K562 (cell line): ENCODE measurements at regions not wholly inside any gene's neighbourhood (a gene's known extent, or its start where the extent isn't known, plus 50 kb on each side); places are given as distances from the start of the nearest gene placed in this dataset.

ENCODE experiments used
- ARNT ChIP-seq, 2 experiments: fragments of 450-650 bp; IDR thresholded peaks; 2 replicates each; pipeline ENCODE4 v1.6.1; 2016; ENCODE audit warnings: mild to moderate bottlenecking in 1 of 2
- CBFA2T2 ChIP-seq: fragments of 450-650 bp; conservative IDR thresholded peaks from 2 replicates; pipeline ENCODE4 v1.6.1; 2017; ENCODE audit warnings: mild to moderate bottlenecking
- COPS2 ChIP-seq: fragments of 450-650 bp; conservative IDR thresholded peaks from 2 replicates; pipeline ENCODE4 v1.6.1; 2016; ENCODE audit warnings: mild to moderate bottlenecking, moderate library complexity
- CSDE1 ChIP-seq, 2 experiments: fragments of 450-650 bp; IDR thresholded peaks; 2 replicates each; pipeline ENCODE4 v1.6.1; 2016; ENCODE audit warnings: mild to moderate bottlenecking in 1 of 2
- ETV6 ChIP-seq, 3 experiments: fragments of 150-350 bp in 1 of 3; sonication (generic) in 1 of 3; formaldehyde crosslinking in 1 of 3; IDR thresholded peaks; 2 replicates each; pipeline versions ENCODE4 v1.6.1 to v1.8.0; 2014 to 2022; ENCODE audit warnings: borderline replicate concordance in 2 of 3, low read depth in 2 of 3, antibody characterized with exemption in 1 of 3, low read length in 1 of 3, mild to moderate bottlenecking in 1 of 3, missing genetic modification reagents in 1 of 3
- FIP1L1 ChIP-seq: fragments of 200-400 bp; formaldehyde crosslinking; IDR thresholded peaks from 2 replicates; pipeline ENCODE4 v1.6.1; 2018; ENCODE audit warnings: mild to moderate bottlenecking, low read depth, low read length; ENCODE audit not compliant: poor library complexity, severe bottlenecking
- HDAC2 ChIP-seq: fragments of 450-650 bp; IDR thresholded peaks from 2 replicates; pipeline ENCODE4 v1.6.1; 2016; ENCODE audit warnings: mild to moderate bottlenecking
- MCM3 ChIP-seq: fragments of 450-650 bp; IDR thresholded peaks from 2 replicates; pipeline ENCODE4 v1.6.1; 2016
- NFIC ChIP-seq: fragments of 450-650 bp; IDR thresholded peaks from 2 replicates; pipeline ENCODE4 v1.6.1; 2017; ENCODE audit warnings: mild to moderate bottlenecking, inconsistent platforms
- POLR2G ChIP-seq: fragments of 200-400 bp; formaldehyde crosslinking; IDR thresholded peaks from 2 replicates; pipeline ENCODE4 v1.6.1; 2017; ENCODE audit warnings: low read depth, mild to moderate bottlenecking, antibody characterized with exemption, low read length, moderate library complexity
- PTRF ChIP-seq: fragments of 450-650 bp; IDR thresholded peaks from 2 replicates; pipeline ENCODE4 v1.6.1; 2016; ENCODE audit warnings: mild to moderate bottlenecking, missing genetic modification characterization, missing compliant biosample characterization
- RAD21 ChIP-seq, 2 experiments: fragments of 250-450 bp in 1 of 2; fragments of 450-650 bp in 1 of 2; sonication (Bioruptor Pico) in 1 of 2; formaldehyde crosslinking in 1 of 2; IDR thresholded peaks in 1 of 2; conservative IDR thresholded peaks in 1 of 2; 2 replicates each; pipeline versions ENCODE4 v1.4.0 to v1.8.0; 2020 to 2022; ENCODE audit warnings: mild to moderate bottlenecking in 2 of 2, moderate library complexity in 1 of 2
- STAT5B ChIP-seq: fragments of 250-450 bp; sonication (Bioruptor Pico); IDR thresholded peaks from 2 replicates; pipeline ENCODE4 v1.8.0; 2021; ENCODE audit warnings: mild to moderate bottlenecking, inconsistent platforms
- TAF7 ChIP-seq: fragments of 450-650 bp; IDR thresholded peaks from 2 replicates; pipeline ENCODE4 v1.6.1; 2016; ENCODE audit warnings: missing genetic modification characterization, missing compliant biosample characterization
- ZBTB1 ChIP-seq: sonication (generic); formaldehyde crosslinking; IDR thresholded peaks from 2 replicates; pipeline ENCODE4 v1.8.1; 2023; ENCODE audit warnings: missing genetic modification reagents, low read depth, mild to moderate bottlenecking, borderline replicate concordance
- ZC3H8 ChIP-seq: fragments of 450-650 bp; IDR thresholded peaks from 2 replicates; pipeline ENCODE4 v1.6.1; 2017
- ZNF263 ChIP-seq: sonication (generic); formaldehyde crosslinking; IDR thresholded peaks from 2 replicates; pipeline ENCODE4 v1.8.0; 2022; ENCODE audit warnings: mild to moderate bottlenecking, missing genetic modification reagents, borderline replicate concordance
- ZNF444 ChIP-seq: fragments of 250-450 bp; sonication (Bioruptor Pico); IDR thresholded peaks from 2 replicates; pipeline ENCODE4 v1.4.0; 2020; ENCODE audit warnings: mild to moderate bottlenecking, moderate library complexity
- TF ChIP-seq, protein P1 (sequence below), 2 experiments: IDR thresholded peaks; 2 replicates each; pipeline ENCODE4 v1.6.1; 2011; ENCODE audit warnings: borderline replicate concordance in 1 of 2, control low read depth in 1 of 2, low read depth in 1 of 2, low read length in 1 of 2, mild to moderate bottlenecking in 1 of 2, mixed read lengths in 1 of 2, moderate library complexity in 1 of 2; ENCODE audit not compliant: insufficient read depth in 1 of 2, insufficient read length in 1 of 2, poor library complexity in 1 of 2, severe bottlenecking in 1 of 2; ENCODE audit errors: extremely low read depth in 1 of 2
- TF ChIP-seq, protein P2 (sequence below): sonication (generic); formaldehyde crosslinking; IDR thresholded peaks from 2 replicates; pipeline ENCODE4 v1.5.0; 2020; ENCODE audit warnings: missing genetic modification reagents

DNA sequence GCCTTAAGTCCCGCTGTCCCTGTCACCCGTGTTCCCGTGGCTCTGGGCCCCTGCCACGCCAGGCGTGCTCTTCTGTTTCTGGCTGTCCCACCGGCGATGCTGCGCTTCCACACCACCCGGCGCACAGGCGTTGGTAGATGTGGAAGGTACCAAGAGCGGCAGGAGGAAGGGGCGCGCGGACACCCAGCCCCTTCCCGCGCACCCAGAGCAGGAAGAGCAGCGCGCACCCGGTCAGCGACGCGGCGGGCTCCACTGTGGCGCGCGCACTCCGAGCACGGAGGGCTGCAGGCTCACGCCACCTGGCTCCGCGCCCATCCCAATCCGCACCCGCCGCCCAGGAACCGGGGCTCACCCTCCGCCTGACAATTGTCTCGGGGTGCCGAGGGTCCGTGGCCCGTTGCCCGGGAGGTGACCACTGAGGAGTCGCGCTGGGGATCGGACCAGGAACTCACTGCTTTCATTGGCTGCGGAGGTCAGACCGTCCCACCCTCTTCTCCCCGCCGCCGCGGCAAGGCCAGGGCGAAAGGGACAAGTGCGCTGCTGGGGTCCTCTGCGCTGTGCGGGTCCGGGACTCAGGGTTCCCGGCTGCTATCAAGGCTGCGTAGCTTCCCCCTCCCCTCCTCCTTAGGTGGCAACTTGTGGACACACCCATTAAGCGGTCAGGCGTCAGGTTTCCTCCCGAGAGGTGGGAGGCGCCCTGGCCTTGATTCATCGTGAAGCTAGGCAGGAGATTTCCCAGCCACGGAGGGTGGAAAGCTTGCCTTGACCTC, 121.6 kb upstream of the ZNF92 start (continued):
- TF ChIP-seq ARNT (IDR thresholded peaks at IDR 0.05) (no peak), RAD21 (CRISPR knock-in tag; conservative IDR thresholded peaks at IDR 0.05 in 1 of 2, IDR thresholded peaks at IDR 0.05 in 1 of 2) (no peak), ZNF263 (CRISPR knock-in tag) (no peak), MCM3 (no peak), CSDE1 (IDR thresholded peaks at IDR 0.05) (no peak), POLR2G (peak; percentile 53), CBFA2T2 (no peak), TAF7 (no peak), HDAC2 (peak; percentile 31; the same call in 1 of the 2 replicates), ZC3H8 (no peak), NFIC (peak; percentile 75), ETV6 (IDR thresholded peaks at IDR 0.05; ENCODE audit: borderline replicate concordance in 1 of 2, low read depth in 2 of 2, low read length in 1 of 2) (no peak), ETV6 (CRISPR knock-in tag; IDR thresholded peaks at IDR 0.05; ENCODE audit: borderline replicate concordance) (no peak), COPS2 (no peak), ZBTB1 (CRISPR knock-in tag) (no peak), PTRF (tag) (no peak), FIP1L1 (peak; percentile 48), STAT5B (CRISPR knock-in tag) (no peak), ZNF444 (CRISPR knock-in tag) (no peak)
- TF ChIP-seq, protein P1, sequence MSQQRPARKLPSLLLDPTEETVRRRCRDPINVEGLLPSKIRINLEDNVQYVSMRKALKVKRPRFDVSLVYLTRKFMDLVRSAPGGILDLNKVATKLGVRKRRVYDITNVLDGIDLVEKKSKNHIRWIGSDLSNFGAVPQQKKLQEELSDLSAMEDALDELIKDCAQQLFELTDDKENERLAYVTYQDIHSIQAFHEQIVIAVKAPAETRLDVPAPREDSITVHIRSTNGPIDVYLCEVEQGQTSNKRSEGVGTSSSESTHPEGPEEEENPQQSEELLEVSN (IDR thresholded peaks at IDR 0.05; ENCODE audit: borderline replicate concordance in 1 of 2, extremely low read depth in 1 of 2, insufficient read depth in 1 of 2, insufficient read length in 1 of 2, low read depth in 1 of 2, low read length in 1 of 2, poor library complexity in 1 of 2, severe bottlenecking in 1 of 2), result peak; percentile 16 to 73
- TF ChIP-seq, protein P2, sequence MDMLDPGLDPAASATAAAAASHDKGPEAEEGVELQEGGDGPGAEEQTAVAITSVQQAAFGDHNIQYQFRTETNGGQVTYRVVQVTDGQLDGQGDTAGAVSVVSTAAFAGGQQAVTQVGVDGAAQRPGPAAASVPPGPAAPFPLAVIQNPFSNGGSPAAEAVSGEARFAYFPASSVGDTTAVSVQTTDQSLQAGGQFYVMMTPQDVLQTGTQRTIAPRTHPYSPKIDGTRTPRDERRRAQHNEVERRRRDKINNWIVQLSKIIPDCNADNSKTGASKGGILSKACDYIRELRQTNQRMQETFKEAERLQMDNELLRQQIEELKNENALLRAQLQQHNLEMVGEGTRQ (CRISPR knock-in tag), result no peak
